Fibroblast of the conjunctiva (primary cell): ENCODE measurements at regions not wholly inside any gene's neighbourhood (a gene's known extent, or its start where the extent isn't known, plus 50 kb on each side); places are given as distances from the start of the nearest gene placed in this dataset.
"Not testable (repeated sequence)": the region's sequence is repeated elsewhere in the genome, so short reads cannot be mapped to it uniquely, and the experiment has no call there.

Experiments
- DNase-seq: peaks from one replicate; pipeline ENCODE4 v3.0.0-alpha.2; 2010; ENCODE audit warnings: low read depth

DNA sequence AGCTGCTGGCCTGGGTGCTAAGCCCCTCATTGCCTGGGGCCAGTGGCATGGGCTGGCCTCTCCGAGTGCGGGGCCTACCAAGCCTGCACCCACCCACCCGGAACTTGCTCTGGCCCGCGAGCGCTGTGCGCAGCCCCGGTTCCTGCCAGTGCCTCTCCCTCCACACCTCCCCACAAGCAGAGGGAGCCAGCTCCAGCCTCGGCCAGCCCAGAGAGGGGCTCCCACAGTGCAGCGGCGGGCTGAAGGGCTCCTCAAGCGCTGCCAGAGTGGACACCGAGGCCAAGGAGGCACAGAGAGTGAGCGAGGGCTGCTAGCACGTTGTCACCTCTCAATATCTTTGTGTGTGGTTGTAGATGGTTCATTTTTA, 74.8 kb upstream of the ATP1A1 start:
- DNase-seq, result not testable (repeated sequence)

- no peak for DNase-seq
Measured at GRCh38 chr1:116298746-116299145, 74.3 kb upstream of the ATP1A1 start.

DNA sequence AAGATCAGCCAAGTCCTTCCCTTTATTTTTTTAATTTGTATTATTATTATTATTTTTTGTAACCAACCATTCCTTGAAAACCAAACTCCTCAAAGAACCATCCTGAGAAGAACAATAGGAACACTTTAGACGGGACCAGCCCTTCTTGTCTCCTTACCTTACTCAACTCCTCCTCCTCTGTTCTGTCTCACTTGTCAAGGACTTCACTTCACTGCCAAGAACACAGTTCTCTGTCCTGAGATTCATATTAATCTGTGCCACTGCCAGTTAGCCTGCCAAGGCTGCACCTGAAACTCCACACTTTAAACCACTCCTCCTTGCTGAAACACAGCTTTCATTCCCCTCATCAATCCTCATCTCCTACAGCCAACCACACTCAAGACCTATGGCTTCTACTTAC, 73.8 kb upstream of the ATP1A1 start:
- DNase-seq, result no peak

GRCh38 chr1:116302281-116302680, 70.8 kb upstream of the ATP1A1 start:
- no peak for DNase-seq

DNA sequence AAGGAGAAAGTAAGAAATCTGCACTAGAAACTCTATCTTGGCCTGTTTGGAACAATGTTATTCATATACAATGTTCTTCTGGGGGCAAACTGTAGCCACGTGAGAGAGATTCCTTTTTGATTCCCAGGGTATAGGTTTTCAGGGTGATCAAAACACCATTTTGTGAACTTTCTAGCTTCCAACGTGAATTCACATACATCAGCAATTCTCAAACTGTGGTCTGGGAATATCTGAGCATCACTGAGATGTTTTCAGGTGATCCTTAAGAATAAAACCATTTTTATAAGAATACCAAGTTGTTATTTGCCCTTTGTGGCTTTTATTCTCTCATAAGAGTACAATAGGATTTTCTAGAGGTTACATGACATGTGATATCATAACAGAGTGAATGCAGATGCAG, 66.9 kb upstream of the ATP1A1 start:
- no peak for DNase-seq

DNA sequence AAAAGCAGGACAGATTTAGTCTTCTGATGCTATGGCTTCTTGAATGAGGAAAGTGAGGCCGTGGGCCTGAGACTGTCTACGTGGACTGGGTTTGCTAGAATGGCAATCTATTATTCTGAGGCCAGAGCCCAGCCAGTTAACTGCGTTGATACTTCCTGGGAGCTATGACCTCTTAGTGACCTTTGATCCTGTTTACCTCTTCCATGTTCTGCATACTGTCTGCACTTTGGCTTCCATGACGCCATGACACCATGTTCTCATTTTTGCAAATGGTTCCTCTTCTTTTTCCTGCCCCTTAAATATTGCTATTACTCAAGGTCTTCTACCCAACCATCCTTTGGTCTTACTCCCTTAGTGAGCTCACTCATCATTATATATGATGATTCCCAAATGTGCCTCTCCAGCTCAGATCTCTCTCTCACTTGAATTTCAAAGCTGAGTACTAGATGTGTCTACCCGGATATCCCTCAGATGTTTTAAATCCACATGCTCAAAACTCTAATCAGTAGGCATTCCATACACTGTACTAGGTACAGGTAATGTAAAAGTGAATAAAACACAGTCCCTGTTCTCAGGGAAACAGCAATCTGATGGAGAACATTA, 66.1 kb upstream of the ATP1A1 start:
- no peak for DNase-seq

DNA sequence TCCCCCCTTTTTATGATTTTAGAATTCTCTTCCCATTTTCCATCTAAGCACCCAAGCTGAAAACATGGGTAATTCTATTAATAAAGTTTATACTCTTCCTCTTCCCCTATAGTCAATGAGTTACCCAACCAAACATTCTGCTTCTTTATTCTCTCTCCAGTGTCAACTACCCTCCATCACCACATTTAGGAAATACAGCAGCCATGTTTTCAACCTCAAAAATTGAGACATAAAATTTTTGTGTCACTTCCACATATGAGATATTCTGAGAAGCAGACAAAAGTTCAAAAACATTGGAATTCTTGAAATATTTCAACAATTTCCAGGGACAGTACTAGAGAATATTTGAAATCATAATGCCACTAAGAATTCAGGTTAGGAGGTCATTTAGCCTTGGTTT, 64.8 kb upstream of the ATP1A1 start:
- DNase-seq, result no peak

DNA sequence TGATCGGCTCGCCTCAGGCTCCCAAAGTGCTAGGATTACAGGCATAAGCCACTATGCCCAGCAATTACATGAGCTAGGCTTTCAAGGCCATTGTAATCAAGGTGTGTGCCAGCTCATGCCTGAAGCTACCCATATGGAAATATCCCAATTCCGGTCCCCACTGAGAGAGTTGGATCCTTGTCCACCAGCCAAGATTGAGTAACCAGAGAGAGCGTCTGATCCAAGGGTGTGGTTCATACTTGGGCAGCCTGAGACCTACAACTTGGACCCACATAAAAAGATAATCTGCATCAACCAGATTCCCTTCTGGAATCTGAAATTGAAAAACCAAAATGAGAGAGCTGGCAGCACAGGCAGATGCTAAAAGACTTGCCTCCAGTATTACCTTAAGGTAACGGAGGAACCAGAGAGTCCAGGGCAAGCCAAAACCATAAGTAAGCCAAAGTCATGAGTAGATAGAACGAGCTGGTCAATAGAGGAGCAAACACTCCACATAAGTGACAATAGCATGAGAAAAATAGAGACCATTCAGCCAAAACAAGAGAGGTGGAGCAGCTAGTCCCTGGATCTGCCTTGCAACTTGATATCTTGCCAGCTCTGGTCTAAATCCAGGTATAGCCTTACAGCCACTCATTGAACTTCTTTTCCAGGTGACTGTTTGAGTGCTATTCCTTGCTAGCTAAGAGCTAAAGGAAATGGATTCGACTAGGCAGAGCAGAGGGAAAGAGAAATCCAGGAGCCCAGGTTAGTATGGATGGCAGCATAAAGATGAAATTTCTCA, 63.8 kb upstream of the ATP1A1 start:
- no peak for DNase-seq

DNA sequence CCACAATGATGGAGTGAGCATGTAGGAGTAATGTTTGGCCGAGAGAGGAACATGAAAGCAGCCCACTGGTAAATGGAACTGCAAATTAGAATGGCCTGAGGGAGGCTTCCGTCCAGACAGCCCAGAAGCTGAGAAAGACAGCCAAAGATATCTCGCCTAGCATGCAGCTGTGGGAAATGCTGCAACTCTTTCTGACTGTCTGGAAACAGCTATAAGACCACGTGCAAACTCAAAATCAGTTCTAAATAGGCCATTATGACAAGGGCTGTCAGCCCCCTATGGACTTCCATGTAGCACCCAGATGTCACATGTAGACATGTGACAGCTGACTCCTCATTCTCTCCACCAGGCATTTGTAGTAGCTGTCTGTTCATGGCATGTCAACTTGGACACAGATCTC, 62.9 kb upstream of the ATP1A1 start:
- DNase-seq, result no peak

DNA sequence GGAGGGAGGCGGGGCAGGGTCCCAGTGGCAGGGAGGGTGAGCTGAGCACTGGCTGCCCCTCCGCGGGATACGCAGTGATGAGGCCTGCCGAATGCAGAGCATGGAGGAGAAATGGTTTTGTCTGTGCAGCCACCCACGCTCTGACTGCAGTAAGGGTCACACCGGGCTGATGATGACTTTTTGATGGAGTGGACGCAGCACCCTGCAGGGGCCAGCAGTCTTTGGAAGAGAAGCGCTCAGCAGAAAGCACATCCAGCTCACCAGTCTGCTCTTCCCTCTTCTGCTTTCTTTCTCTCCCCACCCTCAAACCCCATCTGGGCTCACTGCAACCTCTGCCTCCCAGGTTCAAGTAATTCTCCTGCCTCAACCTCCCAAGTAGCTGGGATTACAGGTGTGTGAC, 61.9 kb upstream of the ATP1A1 start:
- DNase-seq, result no peak

GRCh38 chr1:116311756-116312680, 61.0 kb upstream of the ATP1A1 start:
- no peak for DNase-seq

DNA sequence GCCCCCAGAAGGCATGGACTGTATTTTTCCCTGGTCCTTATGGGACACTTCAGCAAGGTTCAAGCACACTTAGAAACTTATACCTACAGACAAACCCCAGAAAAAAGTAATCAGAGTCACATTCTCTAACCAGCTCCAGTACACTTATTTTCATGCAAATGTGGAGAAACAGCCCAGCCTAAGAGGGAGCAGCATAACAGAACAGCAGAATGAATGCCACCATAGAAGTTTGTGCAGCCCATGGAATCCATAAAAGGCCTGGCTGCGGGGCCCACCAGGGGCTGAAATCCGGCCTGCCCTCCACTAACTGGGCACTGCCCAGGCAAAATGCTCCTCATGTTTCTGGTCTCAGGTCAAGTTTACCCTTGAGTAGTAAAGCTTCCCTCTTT, 60.4 kb upstream of the ATP1A1 start:
- no peak for DNase-seq

- no peak for DNase-seq
Measured at GRCh38 chr1:116313776-116314175, 59.3 kb upstream of the ATP1A1 start.

DNA sequence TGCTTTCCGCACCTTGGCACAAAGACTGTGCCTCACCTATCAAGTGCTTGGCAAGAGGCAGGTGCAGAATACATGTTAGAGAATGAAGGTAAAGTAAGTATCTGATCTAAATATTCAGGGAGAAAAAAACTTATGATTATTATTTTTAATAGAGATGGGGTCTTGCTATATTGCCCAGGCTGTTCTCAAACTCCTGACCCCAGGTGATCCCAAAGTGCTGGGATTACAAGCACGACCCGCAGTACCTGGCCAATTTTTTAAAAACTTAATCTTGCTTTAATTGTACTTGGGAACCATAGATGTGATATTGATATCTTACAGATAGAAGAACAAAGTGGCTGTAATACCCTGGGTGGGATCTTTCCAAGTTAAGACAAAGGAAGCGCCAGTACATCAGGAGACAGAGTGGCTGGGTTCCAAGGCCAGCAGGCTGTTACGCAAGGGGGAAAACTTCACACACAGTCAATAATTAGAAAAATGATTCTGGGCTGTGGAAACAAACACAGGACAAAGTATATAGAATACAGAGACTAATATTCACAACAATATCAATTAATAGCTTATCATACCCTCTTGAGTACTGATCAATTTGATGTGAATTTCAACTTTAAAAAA, 58.6 kb upstream of the ATP1A1 start:
- no peak for DNase-seq

- DNase-seq, result no peak
Measured at GRCh38 chr1:116316373-116316772, 56.7 kb upstream of the ATP1A1 start.

DNA sequence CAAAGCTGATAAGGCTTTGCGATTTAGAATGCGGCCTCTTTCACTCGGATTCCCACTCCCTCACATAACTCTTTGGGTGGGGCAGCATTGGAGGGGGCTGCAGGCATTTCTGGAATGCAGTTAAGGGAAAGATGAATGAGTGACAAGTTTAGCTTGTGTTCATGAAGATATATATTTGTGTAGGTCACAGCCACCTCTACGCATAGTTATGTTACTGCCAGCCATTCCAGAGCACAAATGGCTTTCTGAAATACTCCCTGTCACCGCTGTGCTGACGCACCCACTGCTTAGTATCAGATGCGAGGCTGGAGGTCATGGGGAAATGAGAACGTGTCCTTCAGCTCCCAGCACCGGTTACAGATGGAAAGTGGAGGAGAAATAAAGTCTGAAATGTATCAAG, 54.1 kb upstream of the ATP1A1 start:
- DNase-seq, result no peak

GRCh38 chr1:116320874-116321273, 52.2 kb upstream of the ATP1A1 start:
- no peak for DNase-seq

DNA sequence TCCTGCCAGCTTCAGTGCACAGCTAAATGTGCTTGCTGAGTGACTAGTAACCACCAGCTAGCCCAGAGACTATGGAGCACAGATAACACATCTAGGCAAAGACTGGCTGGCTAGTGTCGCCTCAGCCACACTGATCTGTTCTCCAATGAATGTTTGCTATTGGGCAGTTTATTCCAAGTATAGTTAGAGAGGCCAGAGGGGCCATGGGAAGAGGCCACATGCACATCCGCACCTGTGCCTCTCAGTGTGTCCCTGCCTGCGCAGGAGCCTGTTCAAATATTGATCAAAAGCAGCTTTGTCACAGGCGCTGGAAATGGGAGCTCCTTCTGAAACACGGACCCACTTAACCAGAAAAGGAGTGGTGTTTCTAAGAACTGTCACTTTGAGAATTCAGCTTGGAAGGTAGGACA, 51.3 kb upstream of the ATP1A1 start:
- no peak for DNase-seq

DNA sequence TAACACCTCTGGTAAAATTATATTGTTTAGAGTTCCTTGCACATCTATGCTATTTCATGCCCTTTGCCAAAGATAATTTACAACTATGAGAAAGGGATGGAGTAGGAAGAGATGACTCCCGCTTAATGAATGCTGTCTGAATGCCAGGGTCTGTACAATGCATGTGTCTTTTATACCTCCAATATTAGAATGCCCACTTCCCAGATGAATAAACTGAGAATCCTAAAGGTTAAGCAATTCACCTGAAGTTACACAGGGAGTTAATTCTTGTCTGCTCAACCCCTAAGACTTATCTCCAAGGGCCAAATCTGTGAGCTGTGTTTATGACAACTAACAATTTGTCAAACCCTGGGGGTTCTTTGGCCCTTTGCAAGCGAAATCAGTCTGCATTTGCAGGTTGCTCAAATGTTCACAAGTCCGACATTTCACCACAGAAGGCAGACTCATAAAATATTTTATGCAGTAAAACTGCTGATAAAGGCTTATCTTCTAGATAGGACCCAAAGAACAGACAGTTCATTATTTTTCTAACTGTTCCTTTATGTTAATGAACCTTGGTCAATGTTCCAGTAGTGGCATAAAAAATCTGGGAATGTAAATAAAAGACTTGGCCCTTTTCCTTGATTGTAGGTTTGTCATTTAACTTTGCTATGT, 50.2 kb upstream of the ATP1A1 start:
- no peak for DNase-seq
